Uterus (tissue), 3 donors: ENCODE measurements at regions not wholly inside any gene's neighbourhood (a gene's known extent, or its start where the extent isn't known, plus 50 kb on each side); places are given as distances from the start of the nearest gene placed in this dataset.

Experiments
- DNase-seq, 2 donors: peaks; one replicate each; pipeline ENCODE4 v3.0.0-alpha.2; 2019 to 2020
- H3K27ac ChIP-seq, 2 donors: fragments of 200-600 bp; sonication (generic); 1 replicate in 1 of 2; 2 replicates in 1 of 2; pipeline ENCODE4 v1.5.1; 2016 to 2018
- H3K27me3 ChIP-seq, 2 donors: fragments of 200-600 bp; sonication (generic); one replicate each; pipeline ENCODE4 v1.5.1; 2018 to 2019; ENCODE audit warnings: control low read depth in 1 of 2
- H3K36me3 ChIP-seq, 2 donors: fragments of 200-600 bp; sonication (generic); one replicate each; pipeline ENCODE4 v1.5.1; 2019; ENCODE audit warnings: control low read depth in 1 of 2
- H3K4me1 ChIP-seq, 2 donors: fragments of 200-600 bp; sonication (generic); one replicate each; pipeline ENCODE4 v1.5.1; 2018 to 2019; ENCODE audit warnings: control low read depth in 1 of 2
- H3K4me3 ChIP-seq, 2 donors: fragments of 200-600 bp; sonication (generic); 1 replicate in 1 of 2; 2 replicates in 1 of 2; pipeline ENCODE4 v1.5.1; 2018 to 2019; ENCODE audit warnings: mild to moderate bottlenecking in 1 of 2
- H3K9me3 ChIP-seq, 2 donors: fragments of 200-600 bp; sonication (generic); one replicate each; pipeline ENCODE4 v1.5.1; 2019; ENCODE audit warnings: control low read depth in 1 of 2
- CTCF ChIP-seq, 4 experiments: fragments of 200-600 bp in 2 of 4; fragments of 450-650 bp in 2 of 4; sonication (generic) in 2 of 4; IDR thresholded peaks; one replicate each; pipeline ENCODE4 v1.5.1; 2016 to 2019; ENCODE audit warnings: antibody characterized with exemption in 4 of 4, mild to moderate bottlenecking in 2 of 4, moderate library complexity in 1 of 4
- POLR2A ChIP-seq, 2 donors: fragments of 450-650 bp; IDR thresholded peaks; one replicate each; pipeline ENCODE4 v1.6.1; 2016; ENCODE audit warnings: antibody characterized with exemption in 2 of 2, mild to moderate bottlenecking in 1 of 2, moderate library complexity in 1 of 2
- intact Hi-C: fragments of 100-400 bp; cut with DNase I; formaldehyde crosslinking; loops from one replicate; pipeline ENCODE4 v1.15.1; 2023; ENCODE audit warnings: low total_unique reads
- donor health status: DM: yes; HTN: yes; CAD: no.

GRCh38 chr10:44291091-44291490, 93.8 kb downstream of the CXCL12 start:
- H3K4me1 ChIP-seq = peaks cover 0 to 4% of the 10 kb centered on the region in 2 donors
- no peak for TF ChIP-seq POLR2A (IDR thresholded peaks at IDR 0.05)
- no peak for TF ChIP-seq CTCF (IDR thresholded peaks at IDR 0.05)
- H3K36me3 ChIP-seq = no peaks in the 10 kb centered on the region
- no peaks in the 10 kb centered on the region for H3K9me3 ChIP-seq
- H3K27ac ChIP-seq = peak overlapping the region; percentile 5 to 49
- intact Hi-C loops = no loop called here
- H3K4me3 ChIP-seq = no peak overlapping the region
- no peaks in the 10 kb centered on the region for H3K27me3 ChIP-seq
- no peak for DNase-seq

GRCh38 chr10:44289125-44289524, 95.8 kb downstream of the CXCL12 start:
- DNase-seq = no peak
- Histone ChIP-seq H3K4me1 (peaks cover 0 to 4% of the 10 kb centered on the region in 2 donors), H3K36me3 (no peaks in the 10 kb centered on the region), H3K4me3 (no peak overlapping the region), H3K9me3 (no peaks in the 10 kb centered on the region), H3K27ac (peak overlapping the region; percentile 33 to 58), H3K27me3 (no peaks in the 10 kb centered on the region)
- intact Hi-C loops = no loop called here
- TF ChIP-seq CTCF (IDR thresholded peaks at IDR 0.05) (no peak), POLR2A (IDR thresholded peaks at IDR 0.05) (no peak)

GRCh38 chr10:44287408-44287807, 97.5 kb downstream of the CXCL12 start:
- Histone ChIP-seq H3K4me3 (no peak overlapping the region), H3K4me1 (no peaks in the 10 kb centered on the region), H3K27ac (peak overlapping the region; percentile 48 to 58), H3K36me3 (no peaks in the 10 kb centered on the region), H3K9me3 (no peaks in the 10 kb centered on the region), H3K27me3 (no peaks in the 10 kb centered on the region)
- no peak for DNase-seq
- intact Hi-C loops = no loop called here
- TF ChIP-seq POLR2A (IDR thresholded peaks at IDR 0.05) (no peak), CTCF (IDR thresholded peaks at IDR 0.05) (no peak)

GRCh38 chr10:44284198-44285084, 100.5 kb downstream of the CXCL12 start:
- intact Hi-C loops = no loop called here
- H3K4me1 ChIP-seq = peaks cover 0 to 5% of the 10 kb centered on the region in 2 donors
- H3K27me3 ChIP-seq = no peaks in the 10 kb centered on the region
- H3K9me3 ChIP-seq = no peaks in the 10 kb centered on the region
- no peaks in the 10 kb centered on the region for H3K36me3 ChIP-seq
- no peak for DNase-seq
- TF ChIP-seq POLR2A (IDR thresholded peaks at IDR 0.05) = no peak
- no peak for TF ChIP-seq CTCF (IDR thresholded peaks at IDR 0.05)
- no peak overlapping the region for H3K4me3 ChIP-seq
- no peak overlapping the region for H3K27ac ChIP-seq

DNA sequence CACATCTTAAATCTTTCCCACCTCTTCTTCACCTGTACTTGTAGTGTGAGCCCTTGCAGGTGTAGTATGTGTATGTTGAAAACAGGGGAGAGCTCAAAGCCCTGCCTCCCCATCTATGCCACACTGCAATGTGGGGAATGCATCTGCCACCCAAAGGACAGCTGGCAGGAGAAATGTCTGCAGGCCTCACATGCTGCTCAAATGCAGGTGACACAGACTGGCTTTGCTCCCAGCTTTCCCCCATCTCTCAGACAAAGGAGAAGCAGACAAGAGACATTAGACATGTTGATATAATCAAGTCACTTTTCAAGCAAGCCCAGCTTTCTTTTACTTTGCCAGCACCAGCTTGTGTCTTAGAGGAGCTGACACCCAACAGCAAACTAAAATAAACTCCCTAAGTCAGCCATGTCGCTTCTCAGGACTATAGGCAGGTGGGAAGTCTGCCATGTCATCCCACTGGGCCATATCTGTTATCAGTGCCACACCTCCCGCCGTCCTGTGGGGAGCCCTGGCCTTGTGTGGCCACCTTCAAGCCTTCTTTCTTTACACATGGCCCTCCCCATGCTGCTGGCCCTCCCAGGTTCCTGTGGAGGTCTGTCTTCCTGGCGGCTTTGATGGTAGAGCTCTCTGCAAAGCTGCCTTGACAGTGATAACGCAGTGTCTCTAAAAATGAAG, 102.1 kb downstream of the CXCL12 start:
- TF ChIP-seq POLR2A (IDR thresholded peaks at IDR 0.05) (no peak), CTCF (IDR thresholded peaks at IDR 0.05) (no peak)

More for the DNA sequence above, 102.1 kb downstream of the CXCL12 start:
- no peak for DNase-seq
- intact Hi-C loops = no loop called here
- Histone ChIP-seq H3K36me3 (no peaks in the 10 kb centered on the region), H3K4me3 (no peak overlapping the region), H3K9me3 (no peaks in the 10 kb centered on the region), H3K27me3 (no peaks in the 10 kb centered on the region), H3K4me1 (peaks cover 0 to 5% of the 10 kb centered on the region in 2 donors), H3K27ac (no peak overlapping the region)
